Cardiac fibroblast (primary cell): ENCODE measurements at regions not wholly inside any gene's neighbourhood (a gene's known extent, or its start where the extent isn't known, plus 50 kb on each side); places are given as distances from the start of the nearest gene placed in this dataset.

ENCODE experiments used
- DNase-seq, 2 donors: peaks; one replicate each; pipeline versions ENCODE4 v3.0.0 to v3.0.0-alpha.2; 2010; ENCODE audit warnings: low read depth in 2 of 2
- H3K4me3 ChIP-seq, 2 donors: replicated peaks in 1 of 2; 1 replicate in 1 of 2; 2 replicates in 1 of 2; pipeline ENCODE4 v1.5.1; 2011; ENCODE audit warnings: low read depth in 2 of 2, low read length in 2 of 2, mild to moderate bottlenecking in 2 of 2, moderate library complexity in 1 of 2
- TF ChIP-seq, protein P1 (sequence below): IDR thresholded peaks from one replicate; pipeline ENCODE4 v1.5.1; 2011; ENCODE audit warnings: low read depth, mild to moderate bottlenecking, low read length, inconsistent platforms

DNA sequence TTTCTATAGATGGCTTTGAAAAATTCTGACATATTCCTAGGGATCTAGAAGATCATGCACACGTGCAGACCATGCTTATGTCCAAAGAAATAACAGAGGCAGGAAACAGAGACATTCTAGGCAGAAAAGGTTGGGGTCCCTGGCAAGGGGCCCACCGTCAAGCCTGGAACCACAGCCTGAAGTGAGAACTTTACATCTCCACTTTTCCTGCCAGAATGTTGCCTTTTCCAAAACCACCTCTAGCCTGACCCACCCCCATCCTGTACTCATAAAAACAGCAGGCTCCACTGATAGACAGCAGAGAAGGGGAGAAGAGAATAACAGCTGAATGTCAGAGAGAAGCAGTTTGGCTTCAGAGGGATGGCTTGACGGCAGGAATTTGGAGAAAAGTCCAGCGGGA lies 257.3 kb upstream of the NT5E start:
- DNase-seq = no peak
- no peak overlapping the region for H3K4me3 ChIP-seq
- TF ChIP-seq, protein P1, sequence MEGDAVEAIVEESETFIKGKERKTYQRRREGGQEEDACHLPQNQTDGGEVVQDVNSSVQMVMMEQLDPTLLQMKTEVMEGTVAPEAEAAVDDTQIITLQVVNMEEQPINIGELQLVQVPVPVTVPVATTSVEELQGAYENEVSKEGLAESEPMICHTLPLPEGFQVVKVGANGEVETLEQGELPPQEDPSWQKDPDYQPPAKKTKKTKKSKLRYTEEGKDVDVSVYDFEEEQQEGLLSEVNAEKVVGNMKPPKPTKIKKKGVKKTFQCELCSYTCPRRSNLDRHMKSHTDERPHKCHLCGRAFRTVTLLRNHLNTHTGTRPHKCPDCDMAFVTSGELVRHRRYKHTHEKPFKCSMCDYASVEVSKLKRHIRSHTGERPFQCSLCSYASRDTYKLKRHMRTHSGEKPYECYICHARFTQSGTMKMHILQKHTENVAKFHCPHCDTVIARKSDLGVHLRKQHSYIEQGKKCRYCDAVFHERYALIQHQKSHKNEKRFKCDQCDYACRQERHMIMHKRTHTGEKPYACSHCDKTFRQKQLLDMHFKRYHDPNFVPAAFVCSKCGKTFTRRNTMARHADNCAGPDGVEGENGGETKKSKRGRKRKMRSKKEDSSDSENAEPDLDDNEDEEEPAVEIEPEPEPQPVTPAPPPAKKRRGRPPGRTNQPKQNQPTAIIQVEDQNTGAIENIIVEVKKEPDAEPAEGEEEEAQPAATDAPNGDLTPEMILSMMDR = no peak

DNA sequence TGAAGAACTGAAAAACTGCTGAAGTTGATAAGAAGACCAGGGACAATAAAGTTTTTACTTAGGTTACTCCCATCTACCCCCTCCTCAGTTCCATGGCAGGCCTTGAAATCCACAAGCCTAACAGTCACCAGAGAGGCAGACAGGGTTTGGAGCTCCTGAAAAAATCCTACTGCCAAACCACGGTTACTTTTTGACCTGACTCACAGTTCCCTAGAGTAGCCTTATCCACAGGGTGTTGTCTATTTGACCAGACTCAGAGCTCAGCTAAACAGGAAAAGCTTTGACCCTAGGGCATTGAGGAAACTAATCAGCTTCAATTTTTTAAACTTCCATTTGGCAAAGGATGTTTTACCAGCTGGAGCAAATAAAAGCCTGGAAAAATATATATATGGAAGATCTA lies 257.7 kb upstream of the NT5E start:
- DNase-seq = peak; percentile 36 to 73
- TF ChIP-seq, protein P1 = no peak
- no peak overlapping the region for H3K4me3 ChIP-seq

DNA sequence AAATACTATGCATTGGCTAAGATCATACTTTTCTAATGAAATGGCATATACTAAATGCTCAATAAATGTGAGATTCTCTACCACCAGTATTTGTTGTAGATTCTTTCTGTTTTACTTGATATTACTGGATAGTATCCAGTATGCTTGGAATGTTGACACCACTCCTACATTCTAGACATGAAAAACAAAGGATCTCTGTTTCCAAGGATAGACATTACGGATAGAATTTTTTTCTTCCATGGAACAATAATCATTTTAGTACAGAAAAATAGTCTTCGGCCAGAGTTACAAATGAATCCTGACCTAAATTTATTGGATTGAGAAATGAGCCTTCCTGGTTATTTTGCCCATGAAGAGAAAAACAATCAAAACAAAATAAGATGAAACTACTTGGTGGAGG lies 258.2 kb upstream of the NT5E start:
- DNase-seq = peak; percentile 57 to 73
- H3K4me3 ChIP-seq = no peak overlapping the region
- TF ChIP-seq, protein P1 = no peak

DNA sequence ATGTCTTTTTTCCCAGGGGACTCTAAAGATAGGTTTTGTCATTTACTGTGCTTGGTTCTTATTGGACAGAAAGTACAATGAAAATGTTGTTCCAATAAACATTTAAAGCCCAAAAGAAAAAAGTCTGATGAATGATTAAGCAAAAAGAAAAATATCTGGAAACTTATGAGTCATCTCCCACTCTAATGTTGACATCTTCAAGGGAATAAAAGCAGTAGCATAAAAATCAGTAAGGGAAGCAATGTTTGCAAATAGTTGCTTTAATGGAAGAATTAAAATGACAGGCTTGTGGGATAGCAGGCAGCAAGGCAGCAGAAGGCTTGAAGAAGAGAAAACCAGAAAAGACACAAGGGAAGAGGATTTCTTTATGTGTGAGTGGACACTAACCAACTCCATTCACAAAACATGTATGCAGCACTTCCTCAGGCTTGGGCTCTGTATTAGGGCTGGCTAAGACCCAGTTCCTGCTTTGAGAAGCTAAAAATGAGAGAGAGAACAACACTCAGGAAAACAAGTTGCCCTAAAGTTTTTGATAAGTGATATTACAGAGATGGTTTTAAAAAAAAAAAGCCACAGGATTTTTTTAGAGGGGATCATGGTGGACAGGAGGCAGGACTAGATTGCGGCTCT lies 263.2 kb upstream of the NT5E start:
- no peak overlapping the region for H3K4me3 ChIP-seq
- peak; percentile 55 to 72 for DNase-seq
- TF ChIP-seq, protein P1 = no peak

DNA sequence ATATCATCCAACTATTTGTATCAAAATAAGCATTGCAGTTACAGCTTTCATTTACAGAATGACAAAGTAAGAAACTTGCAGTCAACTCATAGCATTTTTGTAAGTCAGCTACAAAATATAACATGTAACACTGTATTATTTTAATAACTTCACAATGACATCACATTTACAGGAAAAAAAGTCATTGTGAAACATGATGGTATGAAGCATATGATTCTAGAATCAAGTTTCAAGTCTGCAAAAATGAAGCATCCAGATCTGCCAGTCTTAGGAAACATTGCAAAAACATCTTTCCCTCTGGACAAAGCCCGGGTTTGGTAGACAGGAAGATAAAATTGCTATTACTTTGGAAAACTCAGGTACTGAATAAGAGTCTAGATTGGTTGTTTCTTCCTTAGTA lies 263.9 kb upstream of the NT5E start:
- H3K4me3 ChIP-seq = no peak overlapping the region
- DNase-seq = peak; percentile 75 to 76
- TF ChIP-seq, protein P1 = no peak

DNA sequence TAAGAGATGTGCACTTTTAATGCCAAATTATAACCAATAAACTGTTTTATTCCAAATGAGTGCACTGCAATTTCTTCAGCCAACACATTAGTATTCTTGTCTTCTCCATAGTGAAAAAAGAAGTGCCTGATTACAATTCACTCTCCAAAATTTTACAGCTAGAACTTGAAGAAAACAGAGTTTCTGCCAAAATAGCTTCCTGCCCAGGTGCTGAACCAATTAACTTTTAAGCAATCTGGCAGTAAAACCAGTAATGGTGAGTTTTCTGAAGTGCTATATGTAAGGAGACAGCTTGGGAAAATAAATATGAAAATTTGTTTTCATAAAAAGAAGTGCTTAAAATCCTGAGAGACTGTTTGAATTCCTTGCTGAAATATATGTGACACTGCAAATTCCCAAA lies 266.0 kb upstream of the NT5E start:
- no peak overlapping the region for H3K4me3 ChIP-seq
- TF ChIP-seq, protein P1 = no peak
- DNase-seq = no peak

DNA sequence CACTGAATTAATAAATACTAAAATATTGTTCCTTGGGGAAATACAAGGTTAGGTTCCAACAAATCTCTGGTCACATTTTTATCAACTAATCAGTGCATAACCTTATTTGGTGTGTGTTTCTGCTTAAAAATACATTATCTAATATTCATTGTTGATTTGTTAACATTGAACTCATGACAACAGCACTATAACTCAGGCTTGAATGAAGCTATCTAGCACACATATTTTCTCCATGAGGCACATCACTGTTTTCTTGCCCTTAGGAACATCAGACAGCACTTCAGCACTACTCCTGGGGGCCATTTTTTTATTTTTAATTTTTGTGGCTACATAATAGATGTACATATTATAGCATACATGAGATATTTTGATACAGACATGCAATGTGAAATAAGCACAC lies 277.2 kb upstream of the NT5E start:
- TF ChIP-seq, protein P1 = no peak
- H3K4me3 ChIP-seq = no peak overlapping the region
- no peak for DNase-seq
